ENCODE measurements at regions not wholly inside any gene's neighbourhood (a gene's known extent, or its start where the extent isn't known, plus 50 kb on each side); places are given as distances from the start of the nearest gene placed in this dataset.

DNA sequence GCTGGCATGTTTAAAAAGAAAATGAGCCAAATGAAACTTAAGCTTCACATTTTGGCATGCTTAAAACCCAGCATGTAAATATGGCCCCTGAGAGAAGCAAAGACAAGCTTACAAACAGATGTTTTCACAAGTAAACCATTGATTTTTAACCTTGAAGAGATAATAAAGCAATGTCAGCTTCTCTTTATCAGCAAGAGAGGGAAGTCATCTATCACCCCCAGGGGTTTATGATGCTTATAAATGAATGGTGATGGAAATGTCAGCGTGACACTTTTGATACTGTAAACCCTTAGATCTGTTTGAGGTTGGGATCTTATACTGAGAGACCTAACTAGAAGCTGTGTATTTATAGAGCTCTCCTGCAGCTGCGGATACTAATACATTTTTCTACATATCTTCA is 471.3 kb downstream of the PLA2G4A start:
- no peak for DNase-seq
- Mint-ChIP-seq H3K27ac (no peak overlapping the region), H3K4me1 (no peaks in the 10 kb centered on the region), H3K9me3 (peaks cover 4 to 14% (median 7%) of the 10 kb centered on the region in 5 donors), H3K36me3 (no peaks in the 10 kb centered on the region), H3K4me3 (no peak overlapping the region), H3K27me3 (no peaks in the 10 kb centered on the region)
- Histone ChIP-seq H3K4me3 (ENCODE audit: low read length) (no peak overlapping the region), H3K27me3 (ENCODE audit: insufficient read depth, low read length, poor library complexity, severe bottlenecking) (no peaks in the 10 kb centered on the region), H3K4me1 (ENCODE audit: insufficient read depth, low read length) (no peaks in the 10 kb centered on the region), H3K27ac (ENCODE audit: low read depth, low read length) (no peak overlapping the region), H3K9me3 (ENCODE audit: low read length) (no peaks in the 10 kb centered on the region), H3K36me3 (ENCODE audit: insufficient read depth, low read length) (no peaks in the 10 kb centered on the region)
- ChIA-PET POLR2A (no interaction called here), CTCF (no interaction called here)

DNA sequence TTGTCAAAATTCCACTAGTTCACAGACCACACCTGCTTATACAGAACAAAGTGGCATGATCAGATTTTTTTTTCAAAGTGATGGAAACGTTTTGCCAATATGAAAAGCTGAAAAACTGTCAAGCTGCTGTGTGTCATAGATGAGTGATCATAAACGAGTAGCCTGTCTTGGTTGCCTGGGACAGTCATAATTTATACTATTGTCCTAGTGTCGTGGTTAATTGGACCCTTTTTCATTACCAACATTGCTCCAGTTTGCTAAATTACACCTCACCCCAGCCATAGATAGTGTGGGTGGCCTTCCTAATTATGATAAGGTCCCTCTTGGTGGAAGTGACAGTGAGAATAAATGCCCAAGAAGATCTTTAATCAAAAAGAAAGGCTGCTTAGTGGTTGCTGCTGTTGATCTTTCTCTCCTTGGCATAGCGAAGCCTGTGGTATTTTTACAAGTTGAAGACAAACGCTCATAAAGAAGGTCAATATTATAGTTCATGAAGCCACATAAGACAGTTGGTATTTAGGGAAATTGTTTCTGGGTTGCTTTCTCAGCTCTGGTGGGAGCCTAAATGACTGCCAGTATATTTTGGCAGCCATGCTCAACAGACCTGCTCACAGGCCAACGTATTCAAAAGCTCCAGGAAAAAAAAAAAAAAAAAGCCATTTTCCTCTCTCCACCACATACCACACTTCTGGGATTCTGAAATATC is 478.1 kb downstream of the PLA2G4A start:
- peaks cover 2 to 11% (median 7%) of the 10 kb centered on the region in 5 donors for H3K9me3 Mint-ChIP-seq
- H3K27me3 ChIP-seq (ENCODE audit: insufficient read depth, low read length, poor library complexity, severe bottlenecking) = no peaks in the 10 kb centered on the region
- no peaks in the 10 kb centered on the region for H3K4me1 ChIP-seq (ENCODE audit: insufficient read depth, low read length)
- POLR2A ChIA-PET = no interaction called here
- no peak overlapping the region for H3K27ac ChIP-seq (ENCODE audit: low read depth, low read length)
- no peaks in the 10 kb centered on the region for H3K4me1 Mint-ChIP-seq
- H3K4me3 ChIP-seq (ENCODE audit: low read length) = no peak overlapping the region
- DNase-seq = no peak
- H3K27me3 Mint-ChIP-seq = no peaks in the 10 kb centered on the region
- no peaks in the 10 kb centered on the region for H3K36me3 Mint-ChIP-seq
- no peak overlapping the region for H3K27ac Mint-ChIP-seq
- CTCF ChIA-PET = no interaction called here
- H3K9me3 ChIP-seq (ENCODE audit: low read length) = no peaks in the 10 kb centered on the region
- H3K36me3 ChIP-seq (ENCODE audit: insufficient read depth, low read length) = no peaks in the 10 kb centered on the region
- H3K4me3 Mint-ChIP-seq = no peak overlapping the region

DNA sequence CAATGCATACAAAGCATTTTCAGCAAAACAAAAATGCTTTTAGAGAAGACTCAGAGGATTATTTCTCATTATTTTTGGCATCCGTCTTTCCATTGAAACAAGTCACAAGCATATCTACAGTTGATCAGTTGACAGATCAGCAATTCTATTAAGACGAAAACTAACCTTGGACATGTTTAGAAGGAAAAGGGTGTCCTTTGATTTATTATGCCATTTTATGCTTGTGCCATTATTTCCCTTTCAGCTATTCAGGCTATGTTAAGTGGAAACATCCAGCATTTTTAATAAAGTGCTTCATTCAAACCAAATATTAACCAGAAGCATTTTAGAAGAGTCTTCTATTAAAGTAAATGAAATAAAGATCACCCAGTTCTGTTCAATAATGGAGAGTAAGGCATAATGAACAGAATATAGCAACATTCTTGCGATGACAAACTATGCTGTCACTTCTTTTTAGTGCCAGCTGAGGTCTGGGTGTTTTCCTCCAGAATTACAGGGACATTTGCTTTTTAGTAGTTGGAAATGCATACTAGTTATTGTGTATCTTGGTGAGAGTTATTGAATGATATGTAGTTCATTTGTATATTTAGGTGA is 481.4 kb downstream of the PLA2G4A start:
- Mint-ChIP-seq H3K27me3 (no peaks in the 10 kb centered on the region), H3K4me3 (no peak overlapping the region), H3K9me3 (peaks cover 0 to 12% (median 5%) of the 10 kb centered on the region in 5 donors), H3K27ac (no peak overlapping the region), H3K4me1 (no peaks in the 10 kb centered on the region), H3K36me3 (no peaks in the 10 kb centered on the region)
- Histone ChIP-seq H3K4me3 (ENCODE audit: low read length) (no peak overlapping the region), H3K27me3 (ENCODE audit: insufficient read depth, low read length, poor library complexity, severe bottlenecking) (no peaks in the 10 kb centered on the region), H3K4me1 (ENCODE audit: insufficient read depth, low read length) (no peaks in the 10 kb centered on the region), H3K27ac (ENCODE audit: low read depth, low read length) (no peak overlapping the region), H3K36me3 (ENCODE audit: insufficient read depth, low read length) (no peaks in the 10 kb centered on the region), H3K9me3 (ENCODE audit: low read length) (no peaks in the 10 kb centered on the region)
- CTCF ChIA-PET = no interaction called here
- DNase-seq = no peak
- POLR2A ChIA-PET = no interaction called here

DNA sequence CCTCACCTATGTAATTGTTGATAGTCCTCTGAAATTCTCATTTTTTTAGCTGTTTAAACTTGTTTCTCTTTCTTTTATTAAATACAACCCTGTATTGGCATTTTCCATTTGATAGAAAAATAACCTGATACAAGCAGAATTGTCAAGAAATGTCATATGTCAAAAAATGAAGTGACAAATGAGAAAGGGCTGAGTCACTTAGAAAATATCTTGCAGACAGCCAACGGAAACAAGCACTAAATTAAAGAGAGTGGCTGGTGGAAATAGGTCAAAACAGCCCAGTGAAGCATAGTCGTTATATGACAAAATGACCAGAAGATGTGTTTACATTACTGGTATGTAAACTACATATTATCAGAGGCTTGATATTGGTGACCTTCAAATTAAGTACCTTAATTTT is 484.4 kb downstream of the PLA2G4A start:
- Histone ChIP-seq H3K36me3 (ENCODE audit: insufficient read depth, low read length) (no peaks in the 10 kb centered on the region), H3K27me3 (ENCODE audit: insufficient read depth, low read length, poor library complexity, severe bottlenecking) (no peaks in the 10 kb centered on the region), H3K4me1 (ENCODE audit: insufficient read depth, low read length) (no peaks in the 10 kb centered on the region), H3K4me3 (ENCODE audit: low read length) (no peak overlapping the region), H3K27ac (ENCODE audit: low read depth, low read length) (no peak overlapping the region), H3K9me3 (ENCODE audit: low read length) (no peaks in the 10 kb centered on the region)
- DNase-seq = no peak
- Mint-ChIP-seq H3K4me3 (no peak overlapping the region), H3K36me3 (no peaks in the 10 kb centered on the region), H3K27ac (no peak overlapping the region), H3K9me3 (peaks cover 0 to 8% (median 5%) of the 10 kb centered on the region in 5 donors), H3K27me3 (no peaks in the 10 kb centered on the region), H3K4me1 (no peaks in the 10 kb centered on the region)
- CTCF ChIA-PET = no interaction called here
- POLR2A ChIA-PET = no interaction called here

DNA sequence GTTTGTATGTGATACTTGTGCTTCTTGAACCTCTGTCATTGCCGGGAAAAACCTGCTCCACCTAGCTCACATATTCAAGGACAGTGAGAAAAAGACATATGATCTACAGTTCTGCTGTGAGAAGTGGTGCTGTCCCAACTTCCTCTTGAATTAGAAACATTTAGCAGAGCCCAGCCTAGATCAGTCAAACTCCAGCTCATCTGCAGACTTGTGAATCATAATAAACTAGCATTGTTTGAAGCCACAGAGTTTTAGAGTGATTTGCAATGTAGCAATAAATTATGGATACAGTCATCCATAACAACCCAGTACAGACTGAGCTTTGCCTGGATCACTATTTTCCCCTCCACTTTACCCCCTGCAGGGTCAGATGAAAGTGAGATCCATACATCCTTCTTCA is 497.8 kb downstream of the PLA2G4A start:
- no peak for DNase-seq
- no peak overlapping the region for H3K4me3 Mint-ChIP-seq
- Histone ChIP-seq H3K27me3 (ENCODE audit: insufficient read depth, low read length, poor library complexity, severe bottlenecking) (no peaks in the 10 kb centered on the region), H3K27ac (ENCODE audit: low read depth, low read length) (no peak overlapping the region), H3K4me1 (ENCODE audit: insufficient read depth, low read length) (no peaks in the 10 kb centered on the region), H3K9me3 (ENCODE audit: low read length) (no peaks in the 10 kb centered on the region), H3K4me3 (ENCODE audit: low read length) (no peak overlapping the region), H3K36me3 (ENCODE audit: insufficient read depth, low read length) (no peaks in the 10 kb centered on the region)
- H3K27me3 Mint-ChIP-seq = no peaks in the 10 kb centered on the region
- CTCF ChIA-PET = no interaction called here
- H3K27ac Mint-ChIP-seq = no peak overlapping the region
- H3K4me1 Mint-ChIP-seq = no peaks in the 10 kb centered on the region
- no peaks in the 10 kb centered on the region for H3K36me3 Mint-ChIP-seq
- POLR2A ChIA-PET = no interaction called here
- H3K9me3 Mint-ChIP-seq = peaks cover 0 to 24% (median 2%) of the 10 kb centered on the region in 5 donors

DNA sequence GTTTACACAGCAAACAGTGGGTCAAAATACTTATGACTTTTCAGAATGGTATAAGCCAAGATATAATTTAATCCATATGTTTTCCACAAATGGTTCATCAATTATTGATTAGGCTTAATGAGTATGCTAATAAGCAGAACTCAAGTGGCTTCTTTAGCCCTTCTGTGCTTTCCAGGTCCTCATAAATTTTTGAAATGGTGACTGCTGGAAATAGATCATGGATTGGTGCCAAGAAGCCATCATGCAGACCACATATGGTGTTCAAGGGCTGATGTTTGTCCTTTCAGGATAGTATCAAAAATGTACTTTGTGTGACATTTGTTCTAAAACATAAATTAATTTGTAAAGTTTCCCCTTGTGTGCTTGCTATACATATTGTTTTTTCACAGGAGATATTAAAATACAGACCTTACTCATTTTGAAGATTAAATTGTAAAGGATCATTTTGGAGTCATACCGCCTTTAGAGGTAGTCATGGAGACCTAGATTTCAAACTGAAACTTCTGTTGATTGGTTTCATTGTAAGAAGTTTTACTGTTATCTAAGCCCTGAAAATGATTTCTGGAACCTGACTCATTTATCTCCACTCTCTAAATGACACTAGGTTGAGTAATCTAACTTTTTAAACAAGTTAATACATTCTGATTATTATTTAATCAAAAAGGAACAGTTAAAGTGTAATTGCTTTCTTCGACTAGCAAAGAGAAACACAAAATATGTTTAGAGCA is 507.9 kb downstream of the PLA2G4A start:
- no peak overlapping the region for H3K27ac Mint-ChIP-seq
- no peak for DNase-seq
- Histone ChIP-seq H3K27me3 (ENCODE audit: insufficient read depth, low read length, poor library complexity, severe bottlenecking) (no peaks in the 10 kb centered on the region), H3K27ac (ENCODE audit: low read depth, low read length) (no peak overlapping the region), H3K9me3 (ENCODE audit: low read length) (no peaks in the 10 kb centered on the region), H3K36me3 (ENCODE audit: insufficient read depth, low read length) (no peaks in the 10 kb centered on the region), H3K4me3 (ENCODE audit: low read length) (no peak overlapping the region), H3K4me1 (ENCODE audit: insufficient read depth, low read length) (no peaks in the 10 kb centered on the region)
- H3K36me3 Mint-ChIP-seq = no peaks in the 10 kb centered on the region
- no peaks in the 10 kb centered on the region for H3K27me3 Mint-ChIP-seq
- ChIA-PET POLR2A (no interaction called here), CTCF (no interaction called here)
- H3K9me3 Mint-ChIP-seq = peaks cover 0 to 5% (median 2%) of the 10 kb centered on the region in 5 donors
- H3K4me1 Mint-ChIP-seq = no peaks in the 10 kb centered on the region
- H3K4me3 Mint-ChIP-seq = no peak overlapping the region

DNA sequence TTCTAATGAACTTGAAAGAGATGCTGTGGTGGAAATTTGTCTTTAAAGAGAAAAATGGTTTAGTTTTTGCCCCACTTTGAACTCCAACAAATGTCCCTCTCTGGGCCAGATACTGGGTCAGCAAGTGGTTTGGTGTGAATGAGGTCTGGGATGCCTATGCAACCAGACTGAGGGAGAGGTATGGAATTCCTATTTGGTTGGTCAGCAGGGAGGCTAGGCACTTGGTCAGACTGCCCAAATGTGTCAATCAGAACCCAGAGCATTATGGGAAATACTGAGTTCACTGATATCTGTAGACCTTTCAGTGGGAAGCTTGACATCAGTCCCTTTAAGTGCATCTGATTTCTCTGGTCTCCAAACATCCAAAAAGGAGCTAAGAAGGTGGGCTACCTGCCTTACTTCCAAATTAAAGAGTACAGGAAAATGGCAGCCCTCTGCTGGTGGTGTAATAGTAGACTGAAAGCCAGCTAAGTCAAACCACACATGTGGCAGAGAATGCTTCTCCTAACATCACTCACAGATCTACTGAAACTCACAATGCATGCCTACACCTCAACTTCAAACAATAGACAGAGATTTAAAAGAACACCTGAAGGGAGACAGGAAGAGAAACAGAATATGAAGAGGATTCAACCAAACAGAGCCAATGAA is 510.1 kb downstream of the PLA2G4A start:
- H3K27me3 Mint-ChIP-seq = no peaks in the 10 kb centered on the region
- H3K4me3 ChIP-seq (ENCODE audit: low read length) = no peak overlapping the region
- no peaks in the 10 kb centered on the region for H3K4me1 ChIP-seq (ENCODE audit: insufficient read depth, low read length)
- ChIA-PET POLR2A (no interaction called here), CTCF (no interaction called here)
- H3K27ac ChIP-seq (ENCODE audit: low read depth, low read length) = no peak overlapping the region
- H3K4me3 Mint-ChIP-seq = no peak overlapping the region
- H3K36me3 ChIP-seq (ENCODE audit: insufficient read depth, low read length) = no peaks in the 10 kb centered on the region
- H3K27me3 ChIP-seq (ENCODE audit: insufficient read depth, low read length, poor library complexity, severe bottlenecking) = no peaks in the 10 kb centered on the region
- no peak for DNase-seq
- peaks cover 0 to 13% (median 2%) of the 10 kb centered on the region in 5 donors for H3K9me3 Mint-ChIP-seq
- no peak overlapping the region for H3K27ac Mint-ChIP-seq
- no peaks in the 10 kb centered on the region for H3K36me3 Mint-ChIP-seq
- H3K4me1 Mint-ChIP-seq = no peaks in the 10 kb centered on the region
- H3K9me3 ChIP-seq (ENCODE audit: low read length) = no peaks in the 10 kb centered on the region

DNA sequence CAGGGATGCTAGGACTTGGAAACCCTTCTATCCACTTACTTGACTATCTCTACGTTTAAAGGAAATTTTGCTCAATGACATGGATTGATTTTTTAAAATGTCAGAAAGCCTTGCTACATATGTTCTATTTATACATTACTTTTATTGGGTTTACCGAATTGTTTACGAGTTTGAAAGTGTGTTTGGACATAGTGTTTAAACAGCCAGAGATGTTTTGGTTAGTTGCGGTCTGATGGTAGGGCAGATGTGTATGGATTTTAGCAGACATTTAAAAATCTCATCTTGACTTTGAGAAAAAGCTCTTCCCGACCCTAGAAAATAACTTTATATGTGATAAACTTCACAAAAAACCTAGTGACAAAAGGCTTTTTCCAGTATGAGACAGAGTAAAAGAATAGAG is 513.7 kb downstream of the PLA2G4A start:
- H3K4me1 ChIP-seq (ENCODE audit: insufficient read depth, low read length) = no peaks in the 10 kb centered on the region
- H3K4me3 ChIP-seq (ENCODE audit: low read length) = no peak overlapping the region
- H3K36me3 Mint-ChIP-seq = no peaks in the 10 kb centered on the region
- no peaks in the 10 kb centered on the region for H3K36me3 ChIP-seq (ENCODE audit: insufficient read depth, low read length)
- no peaks in the 10 kb centered on the region for H3K27me3 Mint-ChIP-seq
- peaks cover 0 to 10% (median 2%) of the 10 kb centered on the region in 5 donors for H3K9me3 Mint-ChIP-seq
- H3K27me3 ChIP-seq (ENCODE audit: insufficient read depth, low read length, poor library complexity, severe bottlenecking) = no peaks in the 10 kb centered on the region
- H3K4me1 Mint-ChIP-seq = no peaks in the 10 kb centered on the region
- no peak overlapping the region for H3K27ac Mint-ChIP-seq
- CTCF ChIA-PET = no interaction called here
- H3K4me3 Mint-ChIP-seq = no peak overlapping the region
- no peaks in the 10 kb centered on the region for H3K9me3 ChIP-seq (ENCODE audit: low read length)
- POLR2A ChIA-PET = no interaction called here
- DNase-seq = no peak
- no peak overlapping the region for H3K27ac ChIP-seq (ENCODE audit: low read depth, low read length)
